ENCODE measurements at regions not wholly inside any gene's neighbourhood (a gene's known extent, or its start where the extent isn't known, plus 50 kb on each side); places are given as distances from the start of the nearest gene placed in this dataset.

- no peak overlapping the region for H3K4me3 ChIP-seq (ENCODE audit: low read length)
- TF ChIP-seq, protein P1, sequence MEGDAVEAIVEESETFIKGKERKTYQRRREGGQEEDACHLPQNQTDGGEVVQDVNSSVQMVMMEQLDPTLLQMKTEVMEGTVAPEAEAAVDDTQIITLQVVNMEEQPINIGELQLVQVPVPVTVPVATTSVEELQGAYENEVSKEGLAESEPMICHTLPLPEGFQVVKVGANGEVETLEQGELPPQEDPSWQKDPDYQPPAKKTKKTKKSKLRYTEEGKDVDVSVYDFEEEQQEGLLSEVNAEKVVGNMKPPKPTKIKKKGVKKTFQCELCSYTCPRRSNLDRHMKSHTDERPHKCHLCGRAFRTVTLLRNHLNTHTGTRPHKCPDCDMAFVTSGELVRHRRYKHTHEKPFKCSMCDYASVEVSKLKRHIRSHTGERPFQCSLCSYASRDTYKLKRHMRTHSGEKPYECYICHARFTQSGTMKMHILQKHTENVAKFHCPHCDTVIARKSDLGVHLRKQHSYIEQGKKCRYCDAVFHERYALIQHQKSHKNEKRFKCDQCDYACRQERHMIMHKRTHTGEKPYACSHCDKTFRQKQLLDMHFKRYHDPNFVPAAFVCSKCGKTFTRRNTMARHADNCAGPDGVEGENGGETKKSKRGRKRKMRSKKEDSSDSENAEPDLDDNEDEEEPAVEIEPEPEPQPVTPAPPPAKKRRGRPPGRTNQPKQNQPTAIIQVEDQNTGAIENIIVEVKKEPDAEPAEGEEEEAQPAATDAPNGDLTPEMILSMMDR (conservative IDR thresholded peaks at IDR 0.05; ENCODE audit: low read length), result no peak
- no peak for DNase-seq (ENCODE audit: low read depth)
Observed at GRCh38 chr2:167388901-167389300, 500.6 kb downstream of the XIRP2 start.

DNA sequence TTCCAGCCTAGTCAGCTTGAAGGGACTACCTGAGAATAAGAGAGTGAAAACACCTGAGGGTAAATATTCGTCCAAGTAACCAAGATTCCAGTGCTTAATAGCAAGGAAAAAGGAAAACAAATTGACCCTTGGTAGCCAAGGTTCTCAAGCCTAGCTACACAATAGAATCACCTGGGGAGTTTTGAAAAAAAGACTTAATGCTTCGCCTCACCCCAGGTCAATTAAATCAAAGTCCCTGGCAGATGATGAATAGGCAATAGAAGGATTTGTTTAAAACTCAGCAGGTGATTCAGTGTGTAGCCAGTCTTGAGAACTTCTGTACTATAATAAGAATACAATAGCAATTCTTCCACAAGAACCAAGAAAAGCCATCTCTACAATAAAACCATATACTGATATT lies 500.2 kb downstream of the XIRP2 start:
- no peak overlapping the region for H3K4me3 ChIP-seq (ENCODE audit: low read length)
- TF ChIP-seq, protein P1 (conservative IDR thresholded peaks at IDR 0.05; ENCODE audit: low read length), result no peak
- DNase-seq (ENCODE audit: low read depth), result no peak

DNA sequence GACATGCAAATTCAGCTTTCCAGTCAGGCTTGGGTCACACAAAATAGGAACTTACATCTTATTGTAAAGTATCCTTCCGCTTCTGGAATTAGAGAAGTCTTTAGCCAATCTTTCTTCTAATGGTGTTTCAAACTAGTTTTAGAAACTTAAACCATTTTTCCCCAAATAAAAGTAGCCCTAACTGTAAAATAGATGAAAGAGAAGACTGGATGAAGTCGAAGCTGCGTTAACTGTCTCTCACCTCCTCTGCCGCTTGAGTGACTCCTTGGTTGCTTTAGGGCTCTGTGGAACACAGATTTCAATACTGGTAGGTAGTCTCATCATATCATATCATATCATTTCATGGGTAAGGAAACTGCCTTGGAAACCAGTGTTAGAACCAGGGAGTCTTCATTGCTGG lies 498.4 kb downstream of the XIRP2 start:
- TF ChIP-seq, protein P1 (conservative IDR thresholded peaks at IDR 0.05; ENCODE audit: low read length), result no peak
- H3K4me3 ChIP-seq (ENCODE audit: low read length), result no peak overlapping the region
- no peak for DNase-seq (ENCODE audit: low read depth)

GRCh38 chr2:167383610-167384194 lies 495.4 kb downstream of the XIRP2 start:
- DNase-seq (ENCODE audit: low read depth), result no peak
- no peak overlapping the region for H3K4me3 ChIP-seq (ENCODE audit: low read length)
- TF ChIP-seq, protein P1 (conservative IDR thresholded peaks at IDR 0.05; ENCODE audit: low read length), result no peak

- DNase-seq (ENCODE audit: low read depth), result no peak
- no peak overlapping the region for H3K4me3 ChIP-seq (ENCODE audit: low read length)
- TF ChIP-seq, protein P1 (conservative IDR thresholded peaks at IDR 0.05; ENCODE audit: low read length), result no peak
Observed at GRCh38 chr2:167381349-167381748, 493.1 kb downstream of the XIRP2 start.

DNA sequence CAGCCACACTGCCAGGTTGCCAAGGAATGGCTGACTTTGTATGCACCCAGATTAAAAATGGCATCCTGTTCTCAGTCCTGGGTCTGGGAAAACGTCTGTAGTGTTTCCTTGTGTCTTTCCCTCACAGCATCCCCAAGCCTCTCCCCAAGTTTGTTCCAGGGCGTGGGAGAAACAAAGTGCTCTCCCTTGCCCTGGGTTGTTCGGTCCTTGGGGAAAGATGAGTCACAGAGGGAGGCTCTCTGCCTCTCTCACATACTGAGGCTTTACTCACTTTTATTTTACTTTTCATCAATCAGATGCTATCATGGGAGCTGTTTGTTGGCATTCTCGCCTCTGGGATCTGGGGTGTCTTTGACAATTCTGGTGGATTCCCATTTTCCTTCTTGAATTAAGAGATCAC lies 492.3 kb downstream of the XIRP2 start:
- H3K4me3 ChIP-seq (ENCODE audit: low read length), result no peak overlapping the region
- TF ChIP-seq, protein P1 (conservative IDR thresholded peaks at IDR 0.05; ENCODE audit: low read length), result no peak
- no peak for DNase-seq (ENCODE audit: low read depth)

DNA sequence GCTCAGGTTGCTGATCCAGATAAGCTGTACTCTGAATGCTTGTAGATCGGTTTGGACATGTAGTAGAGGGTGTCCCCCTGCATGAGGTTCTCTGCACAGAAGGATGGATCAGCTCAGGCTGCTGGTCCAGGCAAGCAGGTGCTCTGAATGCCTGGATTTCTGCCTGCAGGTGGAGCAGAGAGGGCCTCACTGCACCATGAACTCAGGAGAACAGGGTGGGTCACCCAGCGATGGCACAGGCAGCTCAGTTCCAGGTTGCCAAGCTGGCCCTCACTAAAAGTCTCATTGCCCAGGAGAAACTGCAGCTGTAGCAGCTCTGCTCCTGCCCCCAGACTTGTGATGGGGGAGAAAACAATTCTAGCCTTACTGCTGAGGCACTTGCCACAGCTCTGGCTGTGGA lies 491.8 kb downstream of the XIRP2 start:
- no peak for DNase-seq (ENCODE audit: low read depth)
- TF ChIP-seq, protein P1 (conservative IDR thresholded peaks at IDR 0.05; ENCODE audit: low read length), result no peak
- no peak overlapping the region for H3K4me3 ChIP-seq (ENCODE audit: low read length)

Data from AG10803 (cell line).